Fibroblast of pulmonary artery (primary cell): ENCODE measurements at regions not wholly inside any gene's neighbourhood (a gene's known extent, or its start where the extent isn't known, plus 50 kb on each side); places are given as distances from the start of the nearest gene placed in this dataset.
A peak's percentile ranks its signal among the peaks of the same experiment; 100 is the strongest.

Experiments
- DNase-seq: peaks from one replicate; pipeline ENCODE4 v3.0.0-alpha.2; 2010; ENCODE audit warnings: low read depth
- H3K4me3 ChIP-seq: replicated peaks from 2 replicates; pipeline ENCODE4 v1.5.1; 2011; ENCODE audit warnings: low read depth, mild to moderate bottlenecking, control low read depth, low read length, moderate library complexity
- CTCF ChIP-seq: IDR thresholded peaks from 2 replicates; pipeline ENCODE4 v1.5.1; 2011; ENCODE audit warnings: mild to moderate bottlenecking, control low read depth, low read length, inconsistent platforms; ENCODE audit errors: missing control alignments

GRCh38 chr6:11323666-11324452 is 91.4 kb upstream of the NEDD9 start:
- TF ChIP-seq CTCF: no peak
- no peak overlapping the region for H3K4me3 ChIP-seq
- DNase-seq: no peak

- TF ChIP-seq CTCF: no peak
- no peak overlapping the region for H3K4me3 ChIP-seq
- no peak for DNase-seq
These were observed 89.9 kb upstream of the NEDD9 start for GRCh38 chr6:11322252-11322885.

GRCh38 chr6:11320914-11321597 is 88.6 kb upstream of the NEDD9 start:
- TF ChIP-seq CTCF: no peak
- no peak overlapping the region for H3K4me3 ChIP-seq
- DNase-seq: no peak

GRCh38 chr6:11318835-11319813 is 86.7 kb upstream of the NEDD9 start:
- no peak for DNase-seq
- no peak overlapping the region for H3K4me3 ChIP-seq
- no peak for TF ChIP-seq CTCF

GRCh38 chr6:11317885-11318771 is 85.7 kb upstream of the NEDD9 start:
- DNase-seq: peak; percentile 99
- TF ChIP-seq CTCF: no peak
- H3K4me3 ChIP-seq: no peak overlapping the region
